Ovary (tissue), 3 donors: ENCODE measurements at regions not wholly inside any gene's neighbourhood (a gene's known extent, or its start where the extent isn't known, plus 50 kb on each side); places are given as distances from the start of the nearest gene placed in this dataset.

Experiments used
- CTCF ChIP-seq, 3 donors: fragments of 450-650 bp in 2 of 3; fragments of 200-600 bp in 1 of 3; IDR thresholded peaks; one replicate each; pipeline versions ENCODE4 v1.5.1 to v1.8.0; 2016 to 2022; ENCODE audit warnings: antibody characterized with exemption in 3 of 3, mild to moderate bottlenecking in 1 of 3
- POLR2A ChIP-seq: fragments of 450-650 bp; IDR thresholded peaks from one replicate; pipeline ENCODE4 v1.6.1; 2017; ENCODE audit warnings: antibody characterized with exemption, mild to moderate bottlenecking, moderate library complexity
- donor health status: DM: no; HTN: no; CAD: no.

DNA sequence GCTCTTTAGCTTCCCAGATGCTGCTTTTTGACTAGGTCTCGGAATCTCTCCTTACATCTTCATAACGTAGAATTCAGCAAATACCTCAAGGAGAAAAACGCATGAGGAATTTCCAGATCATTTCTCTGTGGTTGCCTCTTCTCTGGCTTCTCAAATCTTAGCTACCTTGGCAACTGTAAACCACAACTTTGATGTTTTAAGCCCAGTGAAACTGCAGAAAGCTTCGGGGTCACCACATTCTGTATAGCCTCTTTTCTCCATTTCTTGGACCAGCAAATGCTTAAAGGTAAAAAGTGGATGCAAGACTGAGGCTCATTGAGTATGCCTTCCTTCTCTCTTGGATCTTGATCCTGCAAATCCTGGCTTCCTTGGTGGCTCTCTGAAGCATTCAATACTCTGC is 125.5 kb upstream of the FBXL4 start:
- TF ChIP-seq POLR2A = no peak
- TF ChIP-seq CTCF (IDR thresholded peaks at IDR 0.05) = no peak
